Thyroid gland (tissue), 4 donors: ENCODE measurements at regions not wholly inside any gene's neighbourhood (a gene's known extent, or its start where the extent isn't known, plus 50 kb on each side); places are given as distances from the start of the nearest gene placed in this dataset.

Experiments used
- CTCF ChIP-seq, 6 experiments: fragments of 200-600 bp in 3 of 6; fragments of 450-650 bp in 3 of 6; sonication (generic) in 3 of 6; IDR thresholded peaks; one replicate each; pipeline ENCODE4 v1.5.1; 2016 to 2019; ENCODE audit warnings: antibody characterized with exemption in 6 of 6, mild to moderate bottlenecking in 2 of 6, inconsistent platforms in 1 of 6, moderate library complexity in 1 of 6
- POLR2A ChIP-seq, 2 donors: fragments of 450-650 bp; IDR thresholded peaks; one replicate each; pipeline ENCODE4 v1.6.1; 2017; ENCODE audit warnings: antibody characterized with exemption in 2 of 2, mild to moderate bottlenecking in 2 of 2, moderate library complexity in 1 of 2

GRCh38 chr5:104533498-104533897 lies 970.9 kb upstream of the NUDT12 start:
- TF ChIP-seq CTCF (IDR thresholded peaks at IDR 0.05) (no peak), POLR2A (IDR thresholded peaks at IDR 0.05) (no peak)
